GM12878 (cell line): ENCODE measurements at regions not wholly inside any gene's neighbourhood (a gene's known extent, or its start where the extent isn't known, plus 50 kb on each side); places are given as distances from the start of the nearest gene placed in this dataset.

Source experiments
- ATAC-seq: fragments of 200-7000 bp; cut with Tn5 transposase; 3 replicates; pipeline ENCODE4 v1.9.1; 2020; ENCODE audit warnings: mild to moderate bottlenecking, moderate library complexity
- BruUV-seq: library from RNA; stranded (reverse); fragments of 400-500 nt; replicated peaks from 2 replicates; lab custom pipeline; 2021; lab: Mats Ljungman, UMichigan
- CTCF ChIA-PET: fragments of 300-600 bp; sonication (Branson Sonifier 250); formaldehyde crosslinking; extraction: SDS; loops from one replicate; lab custom pipeline; 2021; ENCODE audit warnings: inconsistent platforms; lab: Yijun Ruan, JAX
- POLR2A ChIA-PET: fragments of 350-600 bp; formaldehyde crosslinking; extraction: SDS; loops from one replicate; lab custom pipeline; 2021; ENCODE audit warnings: inconsistent platforms; lab: Charles Lee
- RAD21 ChIA-PET: fragments of 300-600 bp; sonication (Branson Sonifier 250); formaldehyde crosslinking; loops from one replicate; lab custom pipeline; 2023; ENCODE audit warnings: antibody characterized with exemption; ENCODE audit not compliant: unreplicated experiment; lab: Charles Lee
- SMC1A ChIA-PET: fragments of 300-600 bp; sonication (Branson Sonifier 250); formaldehyde crosslinking; loops from one replicate; lab custom pipeline; 2023; ENCODE audit not compliant: unreplicated experiment, uncharacterized antibody; lab: Charles Lee
- DNase-seq: peaks from one replicate; pipeline ENCODE4 v3.0.0-alpha.2; 2011; ENCODE audit warnings: low read depth, low spot score
- FAIRE-seq: peaks from 3 replicates; lab custom pipeline; 2011; peaks lifted over from hg19 to GRCh38; lab: Jason Lieb, UNC
- H2AFZ ChIP-seq: 2 replicates; pipeline ENCODE4 v1.6.0; 2011; ENCODE audit warnings: low read depth, low read length, control low read depth; ENCODE audit not compliant: control insufficient read depth
- H3K27ac ChIP-seq: 2 replicates; pipeline ENCODE4 v1.5.1; 2011; ENCODE audit warnings: control low read depth; ENCODE audit not compliant: control insufficient read depth, insufficient read depth
- H3K27me3 ChIP-seq, 2 experiments: replicated peaks in 1 of 2; 2 replicates each; pipeline versions ENCODE4 v1.6.0 to v1.6.1; 2011; ENCODE audit warnings: low read length in 1 of 2; ENCODE audit not compliant: control insufficient read depth in 2 of 2, insufficient read depth in 2 of 2
- H3K36me3 ChIP-seq, 2 experiments: 2 replicates each; pipeline ENCODE4 v1.5.1; 2011; ENCODE audit warnings: low read length in 1 of 2; ENCODE audit not compliant: control insufficient read depth in 2 of 2, insufficient read depth in 2 of 2
- H3K4me1 ChIP-seq: 2 replicates; pipeline ENCODE4 v1.6.1; 2011; ENCODE audit warnings: mild to moderate bottlenecking, low read length, moderate library complexity, mixed read lengths; ENCODE audit not compliant: control insufficient read depth, insufficient read depth
- H3K4me2 ChIP-seq: 2 replicates; pipeline ENCODE4 v1.6.0; 2011; ENCODE audit warnings: control low read depth; ENCODE audit not compliant: control insufficient read depth, insufficient read depth
- H3K4me3 ChIP-seq: fragments of 200-600 bp; sonication (generic); 2 replicates; pipeline ENCODE4 v1.5.1; 2016
- H3K79me2 ChIP-seq: 2 replicates; pipeline ENCODE4 v1.6.0; 2011; ENCODE audit warnings: low read length; ENCODE audit not compliant: control insufficient read depth, insufficient read depth
- H3K9ac ChIP-seq: 2 replicates; pipeline ENCODE4 v1.8.0; 2011; ENCODE audit warnings: low read length, control low read depth, mixed read lengths; ENCODE audit not compliant: control insufficient read depth, insufficient read depth
- H3K9me3 ChIP-seq: replicated peaks from 3 replicates; pipeline ENCODE4 v1.5.1; 2011; ENCODE audit warnings: mild to moderate bottlenecking, low read length; ENCODE audit not compliant: control insufficient read depth, insufficient read depth
- H4K20me1 ChIP-seq: 2 replicates; pipeline ENCODE4 v1.6.0; 2011; ENCODE audit not compliant: control insufficient read depth, insufficient read depth
- IKZF2 ChIP-seq, 2 experiments: fragments of 450-650 bp; IDR thresholded peaks; 2 replicates each; pipeline ENCODE4 v1.6.1; 2017; ENCODE audit warnings: mild to moderate bottlenecking in 2 of 2, moderate library complexity in 2 of 2
- PAX5 ChIP-seq: IDR thresholded peaks from 2 replicates; pipeline ENCODE4 v1.6.1; 2011; ENCODE audit warnings: low read depth, low read length, borderline replicate concordance
- POLR2A ChIP-seq: IDR thresholded peaks from 2 replicates; pipeline ENCODE4 v1.6.1; 2011; ENCODE audit warnings: low read depth, mild to moderate bottlenecking, low read length
- SIN3A ChIP-seq: IDR thresholded peaks from 2 replicates; pipeline ENCODE4 v1.6.1; 2012; ENCODE audit warnings: low read depth, low read length, improper control_type of control experiment
- TCF12 ChIP-seq: IDR thresholded peaks from 2 replicates; pipeline ENCODE4 v1.6.1; 2011; ENCODE audit warnings: low read depth, mild to moderate bottlenecking, low read length
- ZNF24 ChIP-seq: fragments of 450-650 bp; IDR thresholded peaks from 2 replicates; pipeline ENCODE4 v1.6.1; 2017; ENCODE audit warnings: antibody characterized with exemption, mild to moderate bottlenecking
- ZNF687 ChIP-seq: fragments of 450-650 bp; IDR thresholded peaks from 2 replicates; pipeline ENCODE4 v1.6.1; 2017; ENCODE audit warnings: mild to moderate bottlenecking, moderate library complexity
- WGBS: methylation state at CpG from one replicate; pipeline ENCODE4 v1.1.6; 2016; ENCODE audit warnings: low lambda C conversion rate; ENCODE audit not compliant: insufficient replicate concordance, insufficient coverage; ENCODE audit errors: missing lambda C conversion rate; 5-methylcytosine and 5-hydroxymethylcytosine counted together
- in situ Hi-C: fragments of 300-500 bp; cut with MboI; formaldehyde crosslinking; loops from 9 replicates; pipeline ENCODE4 v1.14.3; 2018; ENCODE audit warnings: mixed read lengths
- intact Hi-C: fragments of 100-400 bp; cut with micrococcal nuclease; formaldehyde crosslinking; loops from one replicate; pipeline ENCODE4 v1.14.2; 2022; ENCODE audit not compliant: unreplicated experiment

DNA sequence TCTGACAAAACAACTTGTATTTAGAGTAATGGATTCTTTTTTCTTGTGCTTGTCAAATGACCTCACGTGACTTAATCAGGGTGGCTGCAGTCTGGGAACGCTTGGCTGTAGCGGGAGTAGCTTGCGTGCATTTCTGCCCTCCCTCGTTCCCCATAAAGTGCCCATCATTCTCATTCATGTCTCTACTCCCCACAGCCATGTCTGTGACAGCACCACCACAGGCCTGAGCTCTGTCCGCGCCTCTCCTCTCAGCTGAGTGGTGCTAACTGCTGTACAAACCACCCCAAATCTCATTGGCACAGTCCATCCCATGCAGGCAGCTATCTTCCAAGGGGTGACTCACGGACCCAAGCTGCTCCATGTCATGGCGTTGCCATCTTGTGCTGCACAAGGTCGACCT is 161.7 kb downstream of the TSN start:
- TF ChIP-seq IKZF2 (IDR thresholded peaks at IDR 0.05) (no peak), ZNF24 (no peak), TCF12 (no peak), POLR2A (no peak), PAX5 (no peak), ZNF687 (no peak), SIN3A (no peak)
- 31% methylated on average over 10 of the region's 10 CpGs for WGBS
- CTCF ChIA-PET = interaction anchor here (0.8 kb wide), 1 partner anchor 23 kb away, joined by 3 read pairs; no protein-coding TSS in a partner anchor

More for the DNA sequence above, 161.7 kb downstream of the TSN start:
- Histone ChIP-seq H3K36me3 (no peaks in the 10 kb centered on the region), H3K9ac (no peak overlapping the region), H3K4me3 (no peak overlapping the region), H3K9me3 (no peaks in the 10 kb centered on the region; the same call in 2 of the 3 replicates), H2AFZ (no peak overlapping the region), H3K4me2 (no peak overlapping the region), H4K20me1 (no peaks in the 10 kb centered on the region), H3K79me2 (no peaks in the 10 kb centered on the region), H3K27ac (no peak overlapping the region), H3K4me1 (no peaks in the 10 kb centered on the region), H3K27me3 (no peaks in the 10 kb centered on the region)
- no peak for DNase-seq
- no peak for ATAC-seq
- ChIA-PET SMC1A (interaction anchor here (0.9 kb wide), 1 partner anchor 11 kb away, joined by 3 read pairs; no protein-coding TSS in a partner anchor), POLR2A (no interaction called here), RAD21 (no interaction called here)
- no TSS peak for BruUV-seq
- in situ Hi-C loops = no loop called here
- no peak for FAIRE-seq
- intact Hi-C loops = no loop called here
